ENCODE measurements at regions not wholly inside any gene's neighbourhood (a gene's known extent, or its start where the extent isn't known, plus 50 kb on each side); places are given as distances from the start of the nearest gene placed in this dataset.

DNA sequence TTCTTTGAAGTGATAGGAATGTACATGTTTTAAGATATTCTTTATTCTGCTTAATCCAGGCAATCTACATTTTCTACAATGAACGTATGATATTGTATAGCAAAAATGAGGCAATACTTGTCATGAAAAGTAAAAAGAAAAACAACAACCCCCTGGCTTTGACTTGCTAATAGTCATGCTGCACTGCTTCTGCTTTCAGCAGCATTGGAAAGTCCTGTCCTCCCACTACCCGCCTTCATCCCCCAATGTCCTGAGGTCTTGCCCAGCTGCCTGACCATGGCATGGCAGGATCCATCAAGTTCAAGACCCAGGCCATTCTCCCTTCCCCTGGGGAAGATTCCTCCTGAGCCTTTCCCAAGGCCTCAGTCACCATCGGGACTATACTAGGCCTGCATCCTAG is 156.5 kb downstream of the SH3BGRL2 start:
- no peak for TF ChIP-seq POLR2A (IDR thresholded peaks at IDR 0.05; ENCODE audit: extremely low read depth, insufficient read length)
- no peak for TF ChIP-seq MYC (IDR thresholded peaks at IDR 0.05; ENCODE audit: low read depth, low read length)
- TF ChIP-seq, protein P1, sequence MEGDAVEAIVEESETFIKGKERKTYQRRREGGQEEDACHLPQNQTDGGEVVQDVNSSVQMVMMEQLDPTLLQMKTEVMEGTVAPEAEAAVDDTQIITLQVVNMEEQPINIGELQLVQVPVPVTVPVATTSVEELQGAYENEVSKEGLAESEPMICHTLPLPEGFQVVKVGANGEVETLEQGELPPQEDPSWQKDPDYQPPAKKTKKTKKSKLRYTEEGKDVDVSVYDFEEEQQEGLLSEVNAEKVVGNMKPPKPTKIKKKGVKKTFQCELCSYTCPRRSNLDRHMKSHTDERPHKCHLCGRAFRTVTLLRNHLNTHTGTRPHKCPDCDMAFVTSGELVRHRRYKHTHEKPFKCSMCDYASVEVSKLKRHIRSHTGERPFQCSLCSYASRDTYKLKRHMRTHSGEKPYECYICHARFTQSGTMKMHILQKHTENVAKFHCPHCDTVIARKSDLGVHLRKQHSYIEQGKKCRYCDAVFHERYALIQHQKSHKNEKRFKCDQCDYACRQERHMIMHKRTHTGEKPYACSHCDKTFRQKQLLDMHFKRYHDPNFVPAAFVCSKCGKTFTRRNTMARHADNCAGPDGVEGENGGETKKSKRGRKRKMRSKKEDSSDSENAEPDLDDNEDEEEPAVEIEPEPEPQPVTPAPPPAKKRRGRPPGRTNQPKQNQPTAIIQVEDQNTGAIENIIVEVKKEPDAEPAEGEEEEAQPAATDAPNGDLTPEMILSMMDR (IDR thresholded peaks at IDR 0.05; ENCODE audit: low read depth, low read length), result no peak
- TF ChIP-seq, protein P2, sequence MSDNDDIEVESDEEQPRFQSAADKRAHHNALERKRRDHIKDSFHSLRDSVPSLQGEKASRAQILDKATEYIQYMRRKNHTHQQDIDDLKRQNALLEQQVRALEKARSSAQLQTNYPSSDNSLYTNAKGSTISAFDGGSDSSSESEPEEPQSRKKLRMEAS (IDR thresholded peaks at IDR 0.05; ENCODE audit: low read depth, low read length), result no peak
- DNase-seq (ENCODE audit: low read depth), result no peak
- no peak overlapping the region for H3K4me3 ChIP-seq (ENCODE audit: low read depth, low read length)

DNA sequence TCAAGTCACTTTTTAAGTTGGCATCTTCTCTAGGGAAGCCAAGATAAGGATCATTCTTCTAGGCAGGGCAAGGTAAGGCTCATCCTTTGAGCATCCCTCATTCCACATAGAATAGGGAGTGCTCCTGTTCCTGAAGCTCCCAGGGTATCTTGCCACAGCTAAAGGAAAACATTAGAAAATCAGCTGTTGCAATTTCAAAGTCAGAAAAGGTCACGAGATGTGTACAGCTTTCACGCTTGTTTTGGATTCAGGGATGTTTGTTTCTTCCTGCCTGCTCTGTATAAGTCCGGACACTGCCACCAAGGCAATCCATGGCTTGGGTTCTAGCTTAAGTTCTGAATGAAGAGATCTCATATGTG is 153.2 kb downstream of the SH3BGRL2 start:
- no peak for TF ChIP-seq MYC (IDR thresholded peaks at IDR 0.05; ENCODE audit: low read depth, low read length)
- TF ChIP-seq, protein P1 (IDR thresholded peaks at IDR 0.05; ENCODE audit: low read depth, low read length), result no peak
- no peak for DNase-seq (ENCODE audit: low read depth)
- no peak overlapping the region for H3K4me3 ChIP-seq (ENCODE audit: low read depth, low read length)

DNA sequence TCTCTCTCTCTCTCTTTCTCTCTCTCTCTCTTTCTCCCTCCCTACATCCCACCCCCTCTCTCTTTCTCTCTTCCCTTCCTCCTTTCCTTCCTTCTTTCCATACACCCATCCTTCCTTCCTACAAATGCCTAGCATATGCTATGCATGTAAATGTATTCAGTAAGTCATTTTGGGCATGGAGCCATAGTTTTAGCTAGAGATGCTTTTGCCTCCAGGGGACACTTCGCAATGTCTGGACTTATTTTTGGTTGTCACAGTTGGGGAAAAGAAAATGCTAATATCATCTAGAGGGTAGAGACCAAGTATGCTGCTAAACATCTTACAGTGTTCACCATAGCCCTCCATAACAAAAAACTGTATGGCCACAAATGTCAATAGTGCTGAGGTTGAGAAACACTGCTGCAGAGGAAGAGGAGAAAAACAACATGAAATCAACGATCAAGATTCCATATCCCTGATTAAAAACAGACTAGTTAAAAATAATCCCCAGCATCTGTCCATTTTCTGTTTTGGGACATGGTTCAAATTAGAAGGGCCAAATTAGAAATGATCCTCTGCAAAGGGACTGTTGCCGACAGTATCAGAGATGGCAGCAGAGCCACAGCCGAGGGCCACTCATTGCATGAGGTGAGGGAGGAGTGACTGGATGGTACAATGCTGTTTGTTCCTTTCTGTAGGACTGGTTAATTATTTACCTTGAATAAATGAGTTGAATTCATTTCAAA is 152.7 kb downstream of the SH3BGRL2 start:
- no peak overlapping the region for H3K4me3 ChIP-seq (ENCODE audit: low read depth, low read length)
- TF ChIP-seq POLR2A (IDR thresholded peaks at IDR 0.05; ENCODE audit: extremely low read depth, insufficient read length) (no peak), MYC (IDR thresholded peaks at IDR 0.05; ENCODE audit: low read depth, low read length) (no peak)
- TF ChIP-seq, protein P2 (IDR thresholded peaks at IDR 0.05; ENCODE audit: low read depth, low read length), result no peak
- TF ChIP-seq, protein P1 (IDR thresholded peaks at IDR 0.05; ENCODE audit: low read depth, low read length), result no peak
- DNase-seq (ENCODE audit: low read depth), result no peak

DNA sequence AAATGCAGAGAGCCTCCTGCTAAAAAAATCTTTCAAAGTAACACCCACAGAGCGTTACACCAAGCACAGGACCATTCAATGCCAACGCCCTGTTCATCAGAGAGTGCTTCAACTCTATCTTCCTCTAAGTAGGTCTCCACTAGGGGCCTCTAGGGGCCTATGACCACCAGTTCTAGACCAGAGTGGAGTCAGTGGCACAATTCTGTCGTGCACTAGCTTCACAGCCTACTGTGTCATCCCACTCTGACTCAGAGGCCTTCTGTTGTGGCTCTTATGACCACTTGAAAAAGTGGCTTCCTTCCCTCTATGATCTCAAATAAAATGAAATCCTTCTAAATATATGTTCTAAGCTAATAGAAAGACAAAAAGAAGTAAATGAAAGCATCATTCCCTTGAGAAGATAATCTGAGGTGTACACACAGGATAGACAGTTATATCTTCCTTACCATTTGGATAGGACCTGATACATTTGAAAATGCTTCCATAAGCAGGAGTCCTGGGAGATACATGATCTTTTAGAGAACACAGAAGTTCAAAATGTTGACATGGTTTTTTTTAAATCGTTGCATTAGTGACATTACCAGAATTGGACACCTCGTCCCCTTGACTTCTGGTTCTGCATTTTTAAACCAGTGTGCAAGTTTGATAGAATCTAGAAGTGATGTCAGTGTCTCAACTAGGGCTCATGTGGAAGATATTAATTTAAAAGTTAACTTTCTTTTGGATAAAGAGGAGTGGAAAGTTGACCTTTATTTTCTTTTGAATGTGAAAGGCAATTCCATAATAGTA is 151.9 kb downstream of the SH3BGRL2 start:
- TF ChIP-seq, protein P2 (IDR thresholded peaks at IDR 0.05; ENCODE audit: low read depth, low read length), result no peak
- TF ChIP-seq POLR2A (IDR thresholded peaks at IDR 0.05; ENCODE audit: extremely low read depth, insufficient read length), result no peak
- TF ChIP-seq MYC (IDR thresholded peaks at IDR 0.05; ENCODE audit: low read depth, low read length), result no peak
- TF ChIP-seq, protein P1 (IDR thresholded peaks at IDR 0.05; ENCODE audit: low read depth, low read length), result no peak
- peak; percentile 11 for DNase-seq (ENCODE audit: low read depth)
- no peak overlapping the region for H3K4me3 ChIP-seq (ENCODE audit: low read depth, low read length)

DNA sequence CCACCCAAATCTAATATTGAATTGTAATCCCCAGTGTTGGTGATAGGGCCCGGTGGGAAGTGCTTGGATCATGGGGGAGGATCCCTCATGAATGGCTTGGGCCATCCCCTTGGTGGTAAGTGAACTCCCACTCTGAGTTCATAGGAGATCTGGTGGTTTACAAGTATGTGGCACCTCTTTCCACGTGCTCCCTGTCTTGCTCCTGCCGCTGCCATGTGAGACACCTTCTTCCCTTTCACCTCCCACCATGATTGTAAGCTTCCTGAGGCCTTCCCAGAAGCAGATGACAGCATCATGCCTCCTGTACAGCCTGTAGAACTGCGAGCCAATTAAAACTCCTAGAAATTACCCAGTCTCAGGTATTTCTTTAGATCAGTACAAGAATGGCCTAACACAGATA is 150.8 kb downstream of the SH3BGRL2 start:
- TF ChIP-seq POLR2A (IDR thresholded peaks at IDR 0.05; ENCODE audit: extremely low read depth, insufficient read length), result no peak
- no peak for TF ChIP-seq MYC (IDR thresholded peaks at IDR 0.05; ENCODE audit: low read depth, low read length)
- TF ChIP-seq, protein P1 (IDR thresholded peaks at IDR 0.05; ENCODE audit: low read depth, low read length), result no peak
- TF ChIP-seq, protein P2 (IDR thresholded peaks at IDR 0.05; ENCODE audit: low read depth, low read length), result no peak
- DNase-seq (ENCODE audit: low read depth), result no peak
- no peak overlapping the region for H3K4me3 ChIP-seq (ENCODE audit: low read depth, low read length)
